HFF-Myc (cell line): ENCODE measurements at regions not wholly inside any gene's neighbourhood (a gene's known extent, or its start where the extent isn't known, plus 50 kb on each side); places are given as distances from the start of the nearest gene placed in this dataset.
A peak's percentile ranks its signal among the peaks of the same experiment; 100 is the strongest.

ENCODE experiments used
- DNase-seq: peaks from one replicate; pipeline ENCODE4 v3.0.0-alpha.2; 2011; ENCODE audit warnings: low read depth; ENCODE audit errors: extremely low read depth
- H3K4me3 ChIP-seq: replicated peaks from 2 replicates; pipeline ENCODE4 v1.5.1; 2011; ENCODE audit warnings: low read depth, mild to moderate bottlenecking, control low read depth, low read length
- CTCF ChIP-seq: IDR thresholded peaks from 2 replicates; pipeline ENCODE4 v1.5.1; 2012; ENCODE audit warnings: mild to moderate bottlenecking, low read depth, low read length, control low read depth; ENCODE audit errors: missing control alignments

DNA sequence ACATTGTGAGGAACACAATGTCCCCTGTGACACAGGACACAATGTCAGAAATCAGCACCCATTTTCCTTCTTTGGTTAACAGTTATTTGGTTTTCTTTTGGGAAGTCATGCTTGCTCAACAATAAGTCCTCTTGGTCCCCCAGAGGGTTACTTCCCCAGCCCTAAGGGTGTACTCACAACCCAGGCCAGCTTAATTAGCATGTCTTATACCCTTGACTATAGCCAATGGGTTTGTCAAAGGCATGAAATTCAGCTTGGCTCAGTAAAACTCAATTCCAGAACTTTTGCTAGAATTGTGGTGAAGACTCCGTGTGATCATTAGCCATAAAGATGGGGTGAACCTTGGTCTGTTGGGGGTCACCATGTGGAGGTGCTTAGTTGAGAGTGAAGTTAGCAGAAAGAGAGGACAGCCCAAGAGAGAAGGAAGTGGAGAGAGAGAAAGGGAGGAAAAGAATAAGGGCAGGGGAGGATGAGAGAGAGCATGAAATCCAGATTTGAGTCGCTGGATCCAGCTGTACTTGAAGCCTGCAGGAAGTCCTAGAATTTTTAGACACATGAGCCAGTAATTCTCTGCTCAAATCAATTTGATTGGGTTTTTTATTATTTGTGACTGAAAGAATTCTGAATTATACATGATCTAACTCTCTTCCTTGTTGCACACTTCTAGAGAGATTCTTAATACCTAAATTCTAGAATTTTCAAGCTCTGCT is 321.3 kb upstream of the JAG1 start:
- no peak overlapping the region for H3K4me3 ChIP-seq
- TF ChIP-seq CTCF, result no peak
- no peak for DNase-seq

- TF ChIP-seq CTCF, result no peak
- DNase-seq, result no peak
- no peak overlapping the region for H3K4me3 ChIP-seq
Observed at GRCh38 chr20:10998476-10998875, 324.7 kb upstream of the JAG1 start.

DNA sequence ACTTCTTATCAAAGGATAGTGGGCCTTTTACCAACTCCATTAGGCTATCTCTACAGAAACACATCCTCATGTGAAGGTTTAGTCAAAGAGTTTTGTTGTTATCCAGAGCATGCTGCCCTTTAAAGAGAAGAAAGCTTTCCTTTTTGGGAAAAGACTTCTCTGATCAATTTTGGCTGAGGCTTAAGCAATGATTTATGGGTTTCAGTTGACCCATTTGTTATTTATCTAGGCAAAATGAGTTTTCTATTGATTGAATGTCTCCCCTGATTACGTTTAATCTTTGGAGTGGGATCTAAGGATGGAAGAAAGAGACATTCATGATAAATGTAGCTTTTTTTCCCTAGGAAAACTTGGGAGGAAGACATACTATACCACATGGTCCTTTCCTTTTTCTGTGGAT is 326.6 kb upstream of the JAG1 start:
- no peak for DNase-seq
- no peak for TF ChIP-seq CTCF
- H3K4me3 ChIP-seq, result no peak overlapping the region

DNA sequence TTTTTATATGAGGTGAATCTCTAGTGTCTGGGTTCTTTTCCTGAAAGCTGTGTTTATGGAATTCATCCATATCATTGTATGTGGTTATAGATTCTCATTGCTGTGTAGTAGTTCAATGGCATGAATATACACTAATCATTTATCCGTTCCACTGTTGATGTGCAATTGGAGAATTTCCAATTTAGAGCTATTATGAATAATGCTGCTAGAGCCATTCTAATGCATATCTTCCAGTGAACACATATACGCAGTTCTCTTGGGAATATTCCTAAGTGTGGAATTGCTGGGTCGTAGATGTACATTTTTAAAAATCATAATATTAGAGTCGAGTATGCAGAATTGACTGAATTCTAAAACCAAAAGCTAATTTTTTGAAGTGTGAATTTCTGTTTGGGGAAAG is 327.5 kb upstream of the JAG1 start:
- no peak for TF ChIP-seq CTCF
- no peak overlapping the region for H3K4me3 ChIP-seq
- DNase-seq, result no peak

GRCh38 chr20:11001764-11002540 is 328.2 kb upstream of the JAG1 start:
- DNase-seq, result peak; percentile 42
- no peak for TF ChIP-seq CTCF
- H3K4me3 ChIP-seq, result no peak overlapping the region

DNA sequence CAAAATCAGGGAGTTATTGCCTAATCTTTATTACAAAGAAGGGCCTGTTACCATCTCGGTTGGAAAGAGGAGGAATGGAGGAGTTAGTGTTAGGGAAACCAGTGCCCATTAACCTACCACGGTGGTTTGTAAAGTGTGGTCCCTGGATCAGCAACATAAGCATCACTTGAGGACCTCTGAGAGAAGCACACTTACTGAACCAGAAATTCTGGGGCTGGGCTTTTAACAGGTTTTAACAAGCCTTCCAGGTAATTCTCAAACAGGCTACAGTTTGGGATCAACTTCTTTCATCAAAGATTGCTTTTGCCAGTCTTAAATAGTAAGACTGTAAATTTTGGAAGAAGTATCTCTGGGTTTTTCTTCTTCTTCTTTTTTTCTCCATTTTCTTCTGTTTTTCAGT is 329.5 kb upstream of the JAG1 start:
- H3K4me3 ChIP-seq, result no peak overlapping the region
- no peak for DNase-seq
- no peak for TF ChIP-seq CTCF
